Cardiac fibroblast (primary cell): ENCODE measurements at regions not wholly inside any gene's neighbourhood (a gene's known extent, or its start where the extent isn't known, plus 50 kb on each side); places are given as distances from the start of the nearest gene placed in this dataset.

Experiments
- DNase-seq, 2 donors: peaks; one replicate each; pipeline versions ENCODE4 v3.0.0 to v3.0.0-alpha.2; 2010; ENCODE audit warnings: low read depth in 2 of 2
- H3K4me3 ChIP-seq, 2 donors: replicated peaks in 1 of 2; 1 replicate in 1 of 2; 2 replicates in 1 of 2; pipeline ENCODE4 v1.5.1; 2011; ENCODE audit warnings: low read depth in 2 of 2, low read length in 2 of 2, mild to moderate bottlenecking in 2 of 2, moderate library complexity in 1 of 2
- CTCF ChIP-seq: IDR thresholded peaks from one replicate; pipeline ENCODE4 v1.5.1; 2011; ENCODE audit warnings: low read depth, mild to moderate bottlenecking, low read length, inconsistent platforms

GRCh38 chrY:7924059-7924458 lies 1012.5 kb upstream of the AMELY start:
- no peak for DNase-seq
- no peak for TF ChIP-seq CTCF
- H3K4me3 ChIP-seq = no peak overlapping the region

GRCh38 chrY:7923476-7924017 lies 1012.0 kb upstream of the AMELY start:
- no peak overlapping the region for H3K4me3 ChIP-seq
- no peak for TF ChIP-seq CTCF
- no peak for DNase-seq

GRCh38 chrY:7920382-7920781 lies 1008.8 kb upstream of the AMELY start:
- no peak overlapping the region for H3K4me3 ChIP-seq
- no peak for DNase-seq
- TF ChIP-seq CTCF = no peak

GRCh38 chrY:7888506-7888905 lies 977.0 kb upstream of the AMELY start:
- no peak overlapping the region for H3K4me3 ChIP-seq
- no peak for TF ChIP-seq CTCF
- DNase-seq = no peak

- TF ChIP-seq CTCF = no peak
- DNase-seq = no peak
- H3K4me3 ChIP-seq = no peak overlapping the region
Observed at GRCh38 chrY:7881696-7882095, 970.1 kb upstream of the AMELY start.

- TF ChIP-seq CTCF = no peak
Observed at GRCh38 chrY:7879245-7879644, 967.7 kb upstream of the AMELY start.

GRCh38 chrY:7878719-7879118 lies 967.2 kb upstream of the AMELY start:
- no peak overlapping the region for H3K4me3 ChIP-seq
- no peak for DNase-seq
- TF ChIP-seq CTCF = no peak

More at GRCh38 chrY:7879245-7879644, 967.7 kb upstream of the AMELY start:
- DNase-seq = no peak
- no peak overlapping the region for H3K4me3 ChIP-seq
